GM18498 (cell line): ENCODE measurements at regions not wholly inside any gene's neighbourhood (a gene's known extent, or its start where the extent isn't known, plus 50 kb on each side); places are given as distances from the start of the nearest gene placed in this dataset.

Experiments
- ATAC-seq: cut with Tn5 transposase; IDR thresholded peaks from one replicate; pipeline ENCODE4 v1.9.1; 2021; ENCODE audit warnings: mild to moderate bottlenecking, moderate library complexity; ENCODE audit not compliant: unreplicated experiment

GRCh38 chr3:109897734-109898133 is 560.4 kb upstream of the DPPA4 start:
- no peak for ATAC-seq

GRCh38 chr3:109899925-109900324 is 562.6 kb upstream of the DPPA4 start:
- no peak for ATAC-seq

DNA sequence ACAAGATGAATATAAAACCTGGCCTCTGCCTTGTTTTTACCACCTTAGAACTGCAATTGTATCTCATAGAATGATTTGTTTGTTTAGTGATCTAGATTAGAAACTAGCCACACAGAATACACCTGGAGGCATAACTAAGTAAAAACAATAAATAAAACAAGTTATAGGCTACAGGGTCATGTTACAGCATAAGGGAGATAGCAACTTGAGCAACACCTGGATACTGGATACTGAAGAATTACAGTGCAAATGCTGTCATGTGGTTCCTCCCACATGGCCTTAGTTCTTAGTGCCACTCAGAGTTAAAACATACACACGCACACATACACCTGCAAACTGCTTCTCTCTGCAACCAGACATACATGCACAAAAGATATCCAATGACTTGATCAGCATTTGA is 563.4 kb upstream of the DPPA4 start:
- no peak for ATAC-seq

- ATAC-seq, result no peak
Measured at GRCh38 chr3:109902549-109902948, 565.2 kb upstream of the DPPA4 start.

- no peak for ATAC-seq
Measured at GRCh38 chr3:109903100-109903499, 565.8 kb upstream of the DPPA4 start.

DNA sequence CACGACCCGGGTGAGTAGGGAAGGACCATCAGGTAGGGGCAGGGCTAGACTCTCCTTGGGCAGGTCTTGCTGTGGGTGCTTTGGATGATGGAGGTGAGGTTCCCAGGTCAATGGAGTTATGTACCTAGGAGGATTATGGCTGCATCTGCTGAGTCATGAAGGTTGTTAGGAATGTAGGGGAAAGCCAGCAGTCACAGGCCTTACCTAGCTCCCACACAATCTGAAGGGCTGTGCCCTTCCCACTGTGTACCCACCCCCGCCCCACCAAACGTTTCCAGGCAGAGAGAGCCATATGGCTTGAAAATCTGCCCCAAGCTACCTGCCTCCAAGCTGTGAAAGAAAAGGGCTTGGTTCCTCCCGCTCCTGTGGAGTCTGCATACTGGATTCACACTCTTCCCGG is 573.4 kb upstream of the DPPA4 start:
- ATAC-seq, result no peak

DNA sequence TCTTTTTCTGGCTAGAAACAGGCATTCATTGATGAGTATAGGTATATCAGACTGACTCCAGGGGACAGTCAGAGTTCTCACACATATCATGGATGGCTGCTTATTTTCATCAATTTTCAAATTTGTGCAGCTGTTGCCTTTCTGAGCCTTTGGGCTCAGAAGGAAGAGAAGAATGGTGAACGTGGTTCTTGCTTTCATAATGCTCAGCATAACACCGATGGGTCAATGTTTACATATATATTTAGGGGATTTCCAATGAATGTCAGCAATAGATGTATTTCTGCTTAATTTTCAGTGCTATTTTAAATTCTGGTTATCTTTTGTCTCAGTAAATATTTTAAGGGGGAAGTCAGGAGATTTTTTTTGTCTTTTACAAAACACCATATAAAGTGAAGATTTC is 581.4 kb upstream of the DPPA4 start:
- ATAC-seq, result no peak

DNA sequence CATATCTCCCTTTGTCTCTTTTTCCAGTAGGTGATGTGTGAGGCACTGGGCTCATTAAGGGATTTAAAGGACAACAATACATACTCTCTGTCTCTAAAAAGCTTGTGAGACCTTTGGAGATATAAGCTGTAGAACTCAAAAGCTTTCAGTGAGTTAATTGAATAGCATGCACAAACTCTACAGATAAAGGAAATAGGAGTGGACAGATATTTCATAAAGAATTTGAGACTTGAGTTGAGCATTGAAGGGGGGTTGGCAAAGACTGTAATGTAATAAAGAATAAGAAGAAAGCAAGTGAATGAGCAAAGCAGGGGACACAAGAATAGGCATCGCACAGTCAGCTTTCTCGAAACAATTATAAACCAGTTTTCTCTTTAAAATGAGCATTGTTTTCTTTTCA is 583.4 kb upstream of the DPPA4 start:
- ATAC-seq, result no peak

- no peak for ATAC-seq
Measured at GRCh38 chr3:109921509-109921908, 584.2 kb upstream of the DPPA4 start.

DNA sequence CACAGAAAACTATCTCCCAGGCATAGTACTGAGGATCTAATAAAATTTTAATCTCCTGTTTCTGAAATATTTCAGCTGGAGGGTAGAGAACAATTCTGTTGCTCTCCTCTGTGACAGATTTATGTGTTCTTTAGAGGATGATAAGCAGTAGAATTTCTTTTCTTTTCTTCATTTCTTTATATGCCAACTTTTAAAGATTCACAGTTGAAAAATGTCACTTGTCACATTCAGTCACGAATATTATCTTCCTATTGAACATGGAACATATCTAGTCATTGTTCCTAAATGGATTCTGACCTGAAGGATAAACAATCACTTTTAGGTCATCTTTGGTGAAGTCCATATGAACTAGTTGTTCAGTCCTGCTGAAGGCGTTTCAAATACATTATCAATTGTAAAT is 585.5 kb upstream of the DPPA4 start:
- no peak for ATAC-seq

- no peak for ATAC-seq
Measured at GRCh38 chr3:109923431-109923830, 586.1 kb upstream of the DPPA4 start.

DNA sequence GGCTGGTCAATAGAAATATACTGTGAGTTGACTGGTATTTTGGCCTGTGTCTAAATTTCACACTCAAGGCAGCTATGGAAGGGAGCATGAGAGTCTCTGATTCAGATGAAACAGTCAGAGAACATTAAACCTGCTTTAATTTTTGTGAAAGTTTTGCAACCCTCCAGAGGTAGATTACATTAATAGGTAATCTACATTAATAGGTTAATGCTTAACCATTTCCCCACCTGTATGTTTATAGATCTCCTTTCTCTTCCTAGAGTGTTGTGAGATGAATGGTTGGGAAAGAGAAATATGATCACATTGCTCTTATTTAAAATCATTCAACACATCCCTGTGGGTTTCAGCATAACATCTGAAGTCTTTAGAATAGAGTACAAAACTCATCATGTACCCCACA is 586.9 kb upstream of the DPPA4 start:
- ATAC-seq, result no peak

DNA sequence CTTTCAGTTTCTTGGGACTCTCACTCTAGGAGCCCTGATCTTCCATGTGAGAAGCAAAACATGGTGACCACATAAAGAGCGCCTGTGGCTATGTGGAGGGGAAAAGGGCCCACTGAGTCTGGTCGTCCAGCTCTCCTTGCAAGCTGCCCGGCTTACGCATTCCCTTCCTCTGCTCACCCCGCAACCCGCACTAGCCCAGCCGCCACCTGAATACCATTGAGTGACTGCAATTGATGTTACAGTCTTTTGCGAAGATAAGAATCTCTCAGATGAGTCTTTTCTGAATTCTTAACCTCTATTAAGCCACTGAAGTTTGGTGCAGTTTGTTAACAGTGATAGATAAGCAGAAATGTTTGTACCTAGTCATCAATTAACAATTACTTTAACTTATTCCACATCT is 589.0 kb upstream of the DPPA4 start:
- no peak for ATAC-seq

DNA sequence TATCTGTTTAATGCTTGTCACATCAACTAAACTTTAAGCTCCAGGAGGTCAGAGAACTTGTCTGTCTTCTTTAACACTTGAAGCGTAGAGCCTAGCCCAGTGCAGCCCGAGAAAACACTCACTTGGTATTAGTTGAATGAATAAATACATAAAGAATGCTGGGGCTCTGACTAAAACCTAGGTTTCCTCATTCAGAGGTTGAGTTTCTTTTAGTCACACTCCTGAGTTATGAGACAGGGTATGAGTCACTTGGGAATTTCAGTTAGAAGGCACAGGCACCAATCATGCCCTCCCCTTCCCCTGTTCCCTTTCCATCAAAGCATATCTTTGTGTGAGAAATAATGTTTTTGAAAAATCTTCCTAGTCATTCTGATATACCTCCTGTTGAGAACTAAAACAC is 589.8 kb upstream of the DPPA4 start:
- no peak for ATAC-seq

DNA sequence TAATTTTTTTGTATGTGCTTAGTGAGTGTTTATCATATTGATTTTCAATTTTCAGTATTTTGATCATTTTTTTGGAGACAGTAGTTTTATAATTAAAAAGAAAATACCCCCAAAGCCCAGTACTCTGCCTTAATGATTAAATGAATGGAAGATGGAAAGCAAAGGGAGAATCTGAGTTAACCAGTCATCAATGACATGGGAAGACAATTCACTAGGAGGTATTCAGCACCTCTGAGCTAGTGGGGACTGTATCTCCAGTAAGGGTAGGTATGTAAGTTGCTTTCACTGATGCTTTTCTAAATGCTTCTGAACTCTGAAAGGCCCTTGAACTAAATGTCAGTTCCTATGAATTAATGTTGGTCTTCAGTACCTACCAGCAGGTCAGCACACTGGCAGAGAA is 590.4 kb upstream of the DPPA4 start:
- ATAC-seq, result no peak

DNA sequence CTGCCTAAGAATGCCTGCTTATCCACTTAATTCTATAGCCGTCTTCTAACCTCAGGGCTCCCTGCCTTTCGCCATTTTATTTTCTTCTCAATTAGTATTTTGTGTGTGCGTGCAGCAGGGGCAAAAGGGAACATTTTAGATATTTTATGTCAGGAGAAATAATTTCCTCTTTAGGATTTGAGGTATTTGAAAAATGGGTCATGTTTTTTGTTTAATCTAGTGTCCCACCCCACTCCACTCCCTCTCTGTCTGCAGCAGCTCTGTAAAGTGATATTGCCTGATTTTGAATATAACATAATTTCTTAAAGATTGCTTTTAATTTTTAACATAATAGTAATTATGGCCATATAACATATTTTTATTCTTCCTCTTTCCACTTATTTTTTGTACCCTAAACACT is 593.2 kb upstream of the DPPA4 start:
- ATAC-seq, result no peak

GRCh38 chr3:109933576-109933975 is 596.2 kb upstream of the DPPA4 start:
- ATAC-seq, result no peak

DNA sequence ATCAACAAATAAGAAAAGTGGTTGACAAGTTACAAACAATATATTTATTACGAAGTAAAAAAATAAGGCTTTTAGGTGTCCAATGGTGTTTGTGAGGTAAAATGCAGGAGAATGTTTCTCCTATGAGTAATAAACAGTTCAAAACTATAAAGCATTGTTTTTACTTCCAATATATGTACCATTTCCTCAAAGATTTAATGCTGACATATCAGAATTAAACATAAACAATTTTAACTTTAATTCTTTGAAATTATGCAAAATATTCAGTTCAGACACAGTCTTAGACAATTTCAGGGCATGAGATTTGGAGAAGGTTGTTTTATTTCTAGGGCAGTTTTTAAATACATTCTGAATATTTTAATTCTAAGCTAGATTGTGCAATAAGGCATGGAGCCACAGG is 602.5 kb upstream of the DPPA4 start:
- ATAC-seq, result no peak

DNA sequence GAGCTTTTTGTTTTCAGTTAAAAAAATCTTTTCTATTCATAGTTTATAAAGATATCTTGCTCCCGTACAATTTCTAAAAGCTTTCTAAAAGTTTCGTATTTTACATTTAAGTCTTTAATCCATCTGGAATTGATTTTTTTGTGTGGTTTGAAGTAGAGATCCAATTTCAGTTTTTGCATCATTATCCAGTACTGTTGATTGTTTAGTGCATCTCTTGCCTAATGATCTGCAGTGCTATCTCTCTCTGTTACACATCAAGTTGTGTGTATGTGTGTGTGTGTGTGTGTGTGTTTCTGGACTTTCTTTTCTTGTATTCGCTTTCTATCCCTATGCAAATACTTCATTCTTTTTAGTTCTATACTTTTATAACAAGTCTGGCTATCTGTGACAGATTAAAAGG is 605.8 kb upstream of the DPPA4 start:
- ATAC-seq, result no peak

- ATAC-seq, result no peak
Measured at GRCh38 chr3:109944836-109945235, 607.5 kb upstream of the DPPA4 start.

GRCh38 chr3:109952924-109953323 is 615.6 kb upstream of the DPPA4 start:
- no peak for ATAC-seq

DNA sequence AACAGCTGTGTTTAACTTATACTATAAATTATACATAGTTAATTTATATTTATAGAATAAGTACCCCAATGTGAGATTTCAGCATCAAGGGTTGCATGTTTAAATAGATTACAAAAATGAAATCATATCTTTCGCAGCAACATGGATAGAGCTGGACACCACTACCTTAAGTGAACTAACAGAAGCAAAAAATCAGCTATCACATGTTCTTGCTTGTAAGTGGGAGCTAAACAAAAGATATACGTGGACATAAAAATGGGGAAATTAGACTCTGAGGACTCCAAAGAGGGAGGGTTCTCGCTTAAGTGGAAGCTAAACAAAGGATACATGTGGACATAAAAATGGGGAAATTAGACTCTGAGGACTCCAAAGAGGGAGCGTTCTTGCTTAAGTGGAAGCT is 626.5 kb upstream of the DPPA4 start:
- no peak for ATAC-seq

DNA sequence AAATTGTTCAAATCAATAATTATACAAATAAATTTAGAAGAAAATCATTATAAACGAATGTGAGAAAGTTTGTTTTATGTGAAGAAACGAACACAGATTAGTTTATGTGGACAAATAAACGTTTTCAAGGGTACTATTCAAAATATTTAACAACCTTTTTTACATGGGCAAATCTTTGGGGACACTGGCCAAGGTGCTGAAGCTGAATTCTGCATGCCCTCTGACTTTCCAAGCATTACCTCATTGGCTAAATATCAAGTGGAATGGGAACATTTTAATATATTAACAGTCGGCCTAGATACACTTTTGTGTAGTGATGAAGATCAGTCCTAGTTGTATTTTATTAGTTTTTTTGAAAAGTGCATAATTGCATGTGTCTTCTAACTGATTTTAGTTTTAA is 636.4 kb upstream of the DPPA4 start:
- no peak for ATAC-seq

DNA sequence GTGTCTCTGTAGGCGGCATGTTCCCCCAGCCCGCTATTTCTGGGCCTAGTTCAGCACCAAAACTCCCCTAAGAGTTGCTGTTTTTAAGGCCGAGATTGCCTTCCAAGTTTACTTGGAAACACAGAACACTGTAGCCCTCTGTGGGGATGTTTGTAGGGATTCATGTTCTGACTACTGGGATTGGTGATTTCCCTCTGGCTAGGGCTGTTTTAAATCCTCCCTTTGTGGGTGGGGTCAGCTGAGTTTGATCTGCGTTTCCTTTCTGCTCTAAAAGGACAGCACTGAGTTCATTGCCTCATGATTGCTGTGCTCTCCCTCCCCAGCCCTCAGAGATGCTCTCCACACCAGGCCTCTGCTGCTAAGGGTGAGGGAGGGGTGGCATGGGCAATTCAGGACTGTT is 640.6 kb upstream of the DPPA4 start:
- no peak for ATAC-seq
